GM21529 (cell line): ENCODE measurements at regions not wholly inside any gene's neighbourhood (a gene's known extent, or its start where the extent isn't known, plus 50 kb on each side); places are given as distances from the start of the nearest gene placed in this dataset.
A peak's percentile ranks its signal among the peaks of the same experiment; 100 is the strongest.
"Not testable (repeated sequence)": the region's sequence is repeated elsewhere in the genome, so short reads cannot be mapped to it uniquely, and the experiment has no call there.

Experiments
- ATAC-seq: cut with Tn5 transposase; IDR thresholded peaks from one replicate; pipeline ENCODE4 v1.9.1; 2021; ENCODE audit not compliant: unreplicated experiment

DNA sequence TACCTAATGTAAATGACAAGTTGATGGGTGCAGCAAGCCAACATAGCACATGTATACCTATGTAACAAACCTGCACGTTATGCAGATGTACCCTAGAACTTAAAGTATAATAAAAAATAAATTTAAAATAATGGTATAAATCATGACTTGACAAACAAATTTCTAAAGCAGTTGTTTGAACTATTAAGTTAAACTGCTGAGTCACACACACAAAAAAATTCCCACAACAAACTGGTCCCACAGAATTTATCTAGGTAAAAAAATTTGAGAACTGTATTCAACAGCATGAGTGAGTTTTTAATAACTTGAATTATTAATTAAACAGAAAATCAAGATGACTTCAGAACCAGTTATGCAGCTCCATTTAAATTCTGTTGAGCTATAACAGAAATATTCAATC lies 186.0 kb upstream of the SOX6 start:
- ATAC-seq = no peak

- no peak for ATAC-seq
Measured at GRCh38 chr11:16536513-16536912, 180.2 kb upstream of the SOX6 start.

DNA sequence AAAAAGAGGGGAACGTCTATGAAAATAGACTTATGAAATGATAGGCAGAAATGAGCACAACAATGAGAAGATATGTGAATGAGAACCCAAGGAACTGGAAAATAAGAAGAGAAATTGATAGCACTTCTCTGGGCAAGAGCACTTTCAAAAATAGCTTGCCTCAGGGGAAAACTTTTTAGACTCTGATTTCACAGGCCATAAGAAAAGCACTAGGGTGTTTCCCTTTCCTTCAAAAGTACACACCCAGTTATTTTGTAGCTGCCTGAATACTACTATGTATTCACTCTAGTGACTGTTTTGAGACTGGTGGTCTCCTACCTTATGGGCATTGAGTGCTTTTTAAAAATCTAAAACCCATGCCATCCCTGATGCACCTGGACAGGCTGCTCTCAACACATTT lies 172.3 kb upstream of the SOX6 start:
- no peak for ATAC-seq

- ATAC-seq = no peak
Measured at GRCh38 chr11:16527525-16528246, 171.3 kb upstream of the SOX6 start.

GRCh38 chr11:16526947-16527346 lies 170.6 kb upstream of the SOX6 start:
- ATAC-seq = no peak

DNA sequence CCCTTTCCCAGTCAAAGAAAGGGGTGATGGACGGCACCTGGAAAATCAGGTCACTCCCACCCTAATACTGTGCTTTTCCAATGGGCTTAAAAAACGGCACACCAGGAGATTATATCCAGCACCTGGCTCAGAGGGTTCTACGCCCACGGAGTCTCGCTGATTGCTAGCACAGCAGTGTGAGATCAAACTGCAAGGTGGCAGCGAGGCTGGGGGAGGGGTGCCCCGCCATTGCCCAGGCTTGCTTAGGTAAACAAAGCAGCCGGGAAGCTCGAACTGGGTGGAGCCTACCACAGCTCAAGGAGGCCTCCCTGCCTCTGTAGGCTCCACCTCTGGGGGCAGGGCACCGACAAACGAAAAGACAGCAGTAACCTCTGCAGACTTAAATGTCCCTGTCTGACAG lies 164.4 kb upstream of the SOX6 start:
- not testable (repeated sequence) for ATAC-seq

- ATAC-seq = peak; percentile 89
Measured at GRCh38 chr11:16512899-16513241, 156.5 kb upstream of the SOX6 start.

DNA sequence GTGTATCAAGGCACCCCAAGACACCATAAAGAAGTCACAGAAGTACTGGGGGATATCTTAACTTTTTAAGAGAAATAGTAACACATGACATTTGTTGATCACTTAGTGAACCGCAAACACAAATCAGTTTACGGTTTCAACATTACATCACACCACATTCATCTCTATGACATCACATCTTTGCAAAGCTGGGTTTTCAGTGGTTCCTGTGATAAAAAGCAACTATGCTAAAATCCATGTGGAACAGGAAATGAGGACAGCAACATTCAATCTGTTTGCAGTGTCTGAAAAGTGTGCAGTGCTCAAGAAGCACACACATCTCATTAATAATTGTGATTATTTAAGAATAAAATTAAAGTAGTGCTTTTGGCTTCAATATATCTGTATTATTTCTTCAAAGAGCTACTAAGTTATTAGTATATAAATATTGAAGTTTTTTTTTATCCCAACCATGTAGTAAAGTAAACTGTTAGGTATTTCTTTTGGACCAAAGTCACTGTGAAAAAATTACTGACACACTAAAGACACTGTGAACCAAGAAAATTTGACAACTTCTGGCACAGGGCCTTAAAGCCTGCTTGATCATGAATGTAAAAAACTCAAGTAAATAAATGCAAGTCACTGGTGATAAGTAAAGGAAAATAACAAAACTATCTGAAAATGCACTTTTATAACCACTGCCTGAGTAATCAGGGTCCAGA lies 156.0 kb upstream of the SOX6 start:
- no peak for ATAC-seq

GRCh38 chr11:16511116-16512114 lies 155.1 kb upstream of the SOX6 start:
- no peak for ATAC-seq

DNA sequence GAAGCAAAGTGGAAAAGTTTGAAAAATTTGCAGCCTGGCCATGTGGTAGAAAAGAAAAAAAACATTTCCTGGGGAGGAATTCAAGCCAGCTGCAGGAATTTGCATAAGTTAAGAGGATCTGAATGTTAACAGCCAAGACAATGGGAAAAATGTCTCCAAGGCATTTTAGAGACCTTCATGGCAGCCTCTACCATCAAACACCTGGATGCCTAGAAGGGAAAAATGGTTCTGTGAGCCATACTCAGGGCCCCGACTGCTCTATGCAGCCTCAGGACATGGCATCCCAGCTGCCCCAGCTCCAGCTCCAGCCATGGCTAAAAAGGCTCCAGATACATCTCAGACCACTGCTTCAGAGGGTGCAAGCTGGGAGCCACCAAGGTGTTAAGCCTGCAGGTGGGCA lies 149.1 kb upstream of the SOX6 start:
- no peak for ATAC-seq

- ATAC-seq = not testable (repeated sequence)
Measured at GRCh38 chr11:16503891-16504290, 147.5 kb upstream of the SOX6 start.

DNA sequence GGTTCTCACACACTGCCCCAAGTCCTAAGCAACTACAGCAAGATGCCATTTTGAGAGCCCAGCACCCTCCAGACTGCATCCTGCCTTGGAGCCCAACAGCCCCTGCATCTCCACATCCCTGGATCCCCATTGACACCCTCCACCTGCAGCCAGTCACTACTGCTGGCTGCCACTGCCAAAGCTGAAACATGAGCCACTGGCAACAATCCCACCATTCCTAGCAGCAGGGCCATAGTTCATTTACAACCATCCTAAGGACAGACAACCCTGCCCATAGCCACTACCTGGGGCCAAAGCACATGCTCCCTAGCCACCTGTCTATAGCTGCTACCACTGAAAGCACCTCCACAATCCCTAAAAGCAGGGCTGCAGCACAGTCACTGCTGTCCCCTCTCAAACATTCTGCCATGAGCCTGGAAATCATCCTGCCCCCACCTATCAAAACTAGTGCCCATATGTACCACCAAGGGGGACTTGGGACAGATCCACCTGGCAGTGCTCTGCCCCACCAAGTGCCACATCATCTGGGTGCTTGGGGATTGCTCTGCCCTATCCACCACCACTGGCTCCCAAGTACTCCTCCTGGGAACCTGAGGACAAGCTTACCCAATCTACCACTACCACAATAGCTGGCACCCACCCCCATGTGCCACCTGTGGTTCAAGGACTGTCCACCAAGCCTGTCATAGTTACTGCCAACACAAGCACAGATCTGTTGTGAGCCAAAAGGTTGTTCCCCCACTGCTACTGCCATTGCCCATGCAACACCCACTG lies 138.8 kb upstream of the SOX6 start:
- no peak for ATAC-seq

DNA sequence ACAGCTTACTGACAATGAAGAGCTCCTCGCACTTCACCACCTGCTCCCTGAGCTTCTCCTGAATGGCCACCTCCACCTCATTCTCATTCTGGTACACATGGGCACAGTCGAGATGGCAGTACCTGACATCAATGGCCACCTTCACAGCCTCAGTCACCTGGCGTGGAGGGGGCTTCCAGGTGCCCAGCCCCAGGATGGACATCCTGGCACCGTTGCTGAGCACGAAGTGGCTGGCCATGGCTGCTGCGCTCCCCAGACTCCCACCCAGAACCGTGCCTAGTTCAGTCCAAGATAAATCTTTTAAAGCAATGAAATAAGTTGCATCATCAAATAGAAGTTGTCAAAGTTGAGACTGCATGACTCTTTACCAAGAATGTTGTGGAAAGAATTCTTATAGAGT lies 128.1 kb upstream of the SOX6 start:
- no peak for ATAC-seq

GRCh38 chr11:16474659-16475058 lies 118.3 kb upstream of the SOX6 start:
- no peak for ATAC-seq

GRCh38 chr11:16469968-16470367 lies 113.6 kb upstream of the SOX6 start:
- ATAC-seq = no peak

DNA sequence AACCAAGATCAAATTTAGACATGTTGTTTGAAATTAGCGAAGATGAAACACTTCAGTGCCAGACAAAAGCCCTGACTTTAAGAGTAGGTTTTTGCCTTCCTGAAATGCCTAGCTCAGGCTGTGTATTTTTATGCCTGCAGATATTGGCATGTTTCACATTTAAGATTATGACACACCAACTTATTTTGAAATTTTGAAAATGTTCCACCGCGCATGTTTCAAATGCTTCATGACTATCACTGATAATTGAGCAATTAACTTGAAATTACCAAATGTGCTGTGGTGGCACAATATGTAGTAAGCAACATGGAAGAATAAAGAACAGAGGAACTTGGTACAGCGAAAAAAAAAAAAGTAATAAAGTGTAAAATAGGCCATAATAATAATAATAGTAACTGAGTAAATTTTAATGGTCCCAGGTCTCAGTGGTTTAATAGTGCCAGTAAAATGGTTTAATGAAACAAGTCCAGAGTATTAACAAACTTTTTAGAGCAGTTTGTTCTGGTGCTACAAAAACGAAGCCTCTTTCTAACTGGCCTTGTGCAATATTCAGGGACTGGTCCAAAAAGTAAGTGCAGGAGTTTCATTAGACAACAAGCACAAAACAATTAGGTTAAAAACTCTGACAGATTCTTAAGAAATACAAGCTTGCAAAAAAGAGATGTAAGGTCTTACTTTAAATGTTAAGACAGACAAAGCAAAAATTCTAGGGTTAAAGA lies 112.5 kb upstream of the SOX6 start:
- ATAC-seq = no peak

- ATAC-seq = no peak
Measured at GRCh38 chr11:16460508-16460907, 104.2 kb upstream of the SOX6 start.

- ATAC-seq = no peak
Measured at GRCh38 chr11:16456366-16456765, 100.0 kb upstream of the SOX6 start.

DNA sequence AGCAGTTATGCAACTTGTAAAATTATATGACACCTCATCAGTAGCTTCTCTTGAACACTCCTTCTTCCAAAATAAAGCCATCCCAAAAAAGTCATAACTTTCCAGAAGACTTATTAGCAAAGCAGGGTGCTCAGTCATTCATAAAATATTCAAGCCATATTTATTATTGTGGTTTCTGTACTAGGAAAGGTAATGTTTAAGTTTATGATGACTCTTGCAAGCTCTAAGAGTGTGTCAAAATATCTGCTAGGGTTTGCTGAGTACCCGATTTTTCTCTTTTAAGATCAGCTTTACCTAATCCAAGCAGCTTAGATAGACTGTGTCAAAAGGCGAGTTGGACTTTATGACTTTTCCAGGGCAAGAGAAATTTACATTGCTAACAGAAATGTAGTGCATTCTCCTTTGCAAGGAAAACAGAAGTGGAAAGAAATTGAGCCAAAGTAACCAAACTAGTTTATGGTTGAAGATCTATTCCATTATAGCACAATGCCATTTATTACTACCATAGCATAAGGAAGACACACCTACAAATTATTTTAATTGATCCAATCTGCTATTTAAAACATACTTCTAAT lies 98.0 kb upstream of the SOX6 start:
- ATAC-seq = no peak
